ENCODE measurements at regions not wholly inside any gene's neighbourhood (a gene's known extent, or its start where the extent isn't known, plus 50 kb on each side); places are given as distances from the start of the nearest gene placed in this dataset.

DNA sequence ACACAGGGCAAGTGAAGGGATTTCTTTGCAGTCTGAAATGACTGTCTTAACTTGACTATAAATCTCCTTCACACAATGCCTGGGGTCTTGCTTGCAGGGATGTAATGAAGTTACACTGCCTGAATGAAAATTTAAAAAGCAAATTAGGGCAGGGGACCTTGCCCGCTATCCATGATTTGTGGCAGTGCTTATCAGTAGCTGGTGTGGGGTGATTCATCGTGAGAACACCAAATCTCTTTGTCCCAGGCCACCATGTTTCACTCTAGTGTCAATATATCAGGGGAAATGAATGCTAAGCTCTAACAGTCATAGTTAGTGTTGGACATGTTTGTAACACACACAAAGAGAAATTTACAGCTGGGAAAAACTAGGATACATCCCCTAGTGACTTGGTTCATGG lies 713.7 kb upstream of the EPHA7 start:
- in situ Hi-C loops (cut with HindIII; ENCODE audit: low pct_unique_long_range_greater_than_20kb, low sequenced_read_pairs) = no loop called here
- BruUV-seq (replicated peaks) = no TSS peak
- intact Hi-C loops (cut with micrococcal nuclease; ENCODE audit: unreplicated experiment) = no loop called here
- peaks cover 6% of the 10 kb centered on the region; the same call in 1 of the 2 replicates for H3K4me1 ChIP-seq (ENCODE audit: control insufficient read depth, insufficient read depth, low read length)
- H3K4me3 ChIP-seq (ENCODE audit: low read depth in 2 of 2, low read length in 2 of 2) = no peak overlapping the region
- no peaks in the 10 kb centered on the region for H3K36me3 ChIP-seq (ENCODE audit: control insufficient read depth, insufficient read depth, low read length)
- ChIA-PET POLR2A (no interaction called here), CTCF (no interaction called here)
- H3K27me3 ChIP-seq (ENCODE audit: control insufficient read depth, insufficient read depth, low read length) = no peaks in the 10 kb centered on the region
- no peak for TF ChIP-seq SIN3A (IDR thresholded peaks at IDR 0.05; ENCODE audit: borderline replicate concordance, insufficient read depth, low read depth, low read length)
- no peak for TF ChIP-seq TCF7L2 (IDR thresholded peaks at IDR 0.05; ENCODE audit: low read depth, low read length)
- no peak for TF ChIP-seq POLR2AphosphoS5 (IDR thresholded peaks at IDR 0.05; ENCODE audit: low read depth, low read length)
- TF ChIP-seq, protein P1, sequence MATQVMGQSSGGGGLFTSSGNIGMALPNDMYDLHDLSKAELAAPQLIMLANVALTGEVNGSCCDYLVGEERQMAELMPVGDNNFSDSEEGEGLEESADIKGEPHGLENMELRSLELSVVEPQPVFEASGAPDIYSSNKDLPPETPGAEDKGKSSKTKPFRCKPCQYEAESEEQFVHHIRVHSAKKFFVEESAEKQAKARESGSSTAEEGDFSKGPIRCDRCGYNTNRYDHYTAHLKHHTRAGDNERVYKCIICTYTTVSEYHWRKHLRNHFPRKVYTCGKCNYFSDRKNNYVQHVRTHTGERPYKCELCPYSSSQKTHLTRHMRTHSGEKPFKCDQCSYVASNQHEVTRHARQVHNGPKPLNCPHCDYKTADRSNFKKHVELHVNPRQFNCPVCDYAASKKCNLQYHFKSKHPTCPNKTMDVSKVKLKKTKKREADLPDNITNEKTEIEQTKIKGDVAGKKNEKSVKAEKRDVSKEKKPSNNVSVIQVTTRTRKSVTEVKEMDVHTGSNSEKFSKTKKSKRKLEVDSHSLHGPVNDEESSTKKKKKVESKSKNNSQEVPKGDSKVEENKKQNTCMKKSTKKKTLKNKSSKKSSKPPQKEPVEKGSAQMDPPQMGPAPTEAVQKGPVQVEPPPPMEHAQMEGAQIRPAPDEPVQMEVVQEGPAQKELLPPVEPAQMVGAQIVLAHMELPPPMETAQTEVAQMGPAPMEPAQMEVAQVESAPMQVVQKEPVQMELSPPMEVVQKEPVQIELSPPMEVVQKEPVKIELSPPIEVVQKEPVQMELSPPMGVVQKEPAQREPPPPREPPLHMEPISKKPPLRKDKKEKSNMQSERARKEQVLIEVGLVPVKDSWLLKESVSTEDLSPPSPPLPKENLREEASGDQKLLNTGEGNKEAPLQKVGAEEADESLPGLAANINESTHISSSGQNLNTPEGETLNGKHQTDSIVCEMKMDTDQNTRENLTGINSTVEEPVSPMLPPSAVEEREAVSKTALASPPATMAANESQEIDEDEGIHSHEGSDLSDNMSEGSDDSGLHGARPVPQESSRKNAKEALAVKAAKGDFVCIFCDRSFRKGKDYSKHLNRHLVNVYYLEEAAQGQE (IDR thresholded peaks at IDR 0.05; ENCODE audit: insufficient read depth in 1 of 2, low read depth in 2 of 2, low read length in 1 of 2) = no peak
- no peak for DNase-seq (ENCODE audit: low read depth, low spot score)
- H3K27ac ChIP-seq (ENCODE audit: low read length) = no peak overlapping the region
- no peaks in the 10 kb centered on the region for H3K9me3 ChIP-seq (ENCODE audit: control insufficient read depth, insufficient read depth, low read depth, low read length)
- no peak for ATAC-seq

DNA sequence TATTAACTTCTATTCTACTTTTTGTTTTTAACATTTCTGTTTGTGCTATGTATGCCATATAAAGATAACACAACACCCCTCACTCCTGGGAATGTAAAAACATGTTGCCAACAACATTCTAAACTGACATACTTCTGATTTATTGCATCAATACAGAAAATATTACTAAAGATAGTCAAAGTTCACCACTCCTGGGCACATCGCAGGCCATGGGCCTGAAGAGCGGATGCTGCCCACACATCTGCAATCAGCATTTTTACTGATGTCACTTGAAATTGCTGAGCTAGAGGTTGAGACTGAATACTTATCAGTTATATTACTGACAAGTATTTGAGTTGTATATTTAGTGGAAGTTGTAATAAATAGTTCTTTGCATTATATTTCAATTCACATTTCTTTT lies 711.9 kb upstream of the EPHA7 start:
- in situ Hi-C loops (cut with HindIII; ENCODE audit: low pct_unique_long_range_greater_than_20kb, low sequenced_read_pairs) = no loop called here
- Histone ChIP-seq H3K4me3 (ENCODE audit: low read depth in 2 of 2, low read length in 2 of 2) (no peak overlapping the region), H3K4me1 (ENCODE audit: control insufficient read depth, insufficient read depth, low read length) (peaks cover 6% of the 10 kb centered on the region; the same call in 1 of the 2 replicates), H3K27ac (ENCODE audit: low read length) (no peak overlapping the region), H3K27me3 (ENCODE audit: control insufficient read depth, insufficient read depth, low read length) (no peaks in the 10 kb centered on the region), H3K36me3 (ENCODE audit: control insufficient read depth, insufficient read depth, low read length) (no peaks in the 10 kb centered on the region), H3K9me3 (ENCODE audit: control insufficient read depth, insufficient read depth, low read depth, low read length) (no peaks in the 10 kb centered on the region)
- no peak for ATAC-seq
- intact Hi-C loops (cut with micrococcal nuclease; ENCODE audit: unreplicated experiment) = no loop called here
- TF ChIP-seq TCF7L2 (IDR thresholded peaks at IDR 0.05; ENCODE audit: low read depth, low read length) = no peak
- no peak for TF ChIP-seq SIN3A (IDR thresholded peaks at IDR 0.05; ENCODE audit: borderline replicate concordance, insufficient read depth, low read depth, low read length)
- TF ChIP-seq POLR2AphosphoS5 (IDR thresholded peaks at IDR 0.05; ENCODE audit: low read depth, low read length) = no peak
- no peak for TF ChIP-seq CTCF (IDR thresholded peaks at IDR 0.05)
- TF ChIP-seq, protein P1 (IDR thresholded peaks at IDR 0.05; ENCODE audit: insufficient read depth in 1 of 2, low read depth in 2 of 2, low read length in 1 of 2) = no peak
- BruUV-seq (replicated peaks) = no TSS peak
- DNase-seq (ENCODE audit: low read depth, low spot score) = no peak
- ChIA-PET POLR2A (no interaction called here), CTCF (no interaction called here)
